Keratinocyte (primary cell): ENCODE measurements at regions not wholly inside any gene's neighbourhood (a gene's known extent, or its start where the extent isn't known, plus 50 kb on each side); places are given as distances from the start of the nearest gene placed in this dataset.

ENCODE experiments used
- DNase-seq: peaks from one replicate; pipeline ENCODE4 v3.0.0-alpha.2; 2011; ENCODE audit warnings: low read depth, missing footprints, low spot score
- FAIRE-seq: peaks from 2 replicates; lab custom pipeline; 2011; peaks lifted over from hg19 to GRCh38; lab: Jason Lieb, UNC
- H2AFZ ChIP-seq: 2 replicates; pipeline ENCODE4 v1.6.0; 2012; ENCODE audit warnings: low read length, control low read depth, inconsistent platforms; ENCODE audit not compliant: control insufficient read depth
- H3K27ac ChIP-seq: 2 replicates; pipeline ENCODE4 v1.5.1; 2011; ENCODE audit warnings: low read length; ENCODE audit not compliant: control insufficient read depth, insufficient read depth
- H3K27me3 ChIP-seq: 3 replicates; pipeline ENCODE4 v1.6.0; 2011; ENCODE audit warnings: low read length; ENCODE audit not compliant: control insufficient read depth, insufficient read depth; ENCODE audit errors: extremely low read depth
- H3K36me3 ChIP-seq, 2 experiments: 2 replicates in 1 of 2; 3 replicates in 1 of 2; pipeline ENCODE4 v1.5.1; 2011; ENCODE audit warnings: low read length in 2 of 2, mild to moderate bottlenecking in 1 of 2; ENCODE audit not compliant: control insufficient read depth in 2 of 2, insufficient read depth in 2 of 2; ENCODE audit errors: extremely low read depth in 1 of 2
- H3K4me1 ChIP-seq: 3 replicates; pipeline ENCODE4 v1.5.1; 2011; ENCODE audit warnings: low read length; ENCODE audit not compliant: control insufficient read depth, insufficient read depth; ENCODE audit errors: extremely low read depth
- H3K4me2 ChIP-seq: 3 replicates; pipeline ENCODE4 v1.6.0; 2011; ENCODE audit warnings: low read depth, low read length; ENCODE audit not compliant: control insufficient read depth, insufficient read depth; ENCODE audit errors: extremely low read depth
- H3K4me3 ChIP-seq, 3 experiments: fragments of 200-600 bp in 1 of 3; sonication (generic) in 1 of 3; 2 replicates in 2 of 3; 3 replicates in 1 of 3; pipeline ENCODE4 v1.5.1; 2011 to 2016; ENCODE audit warnings: low read length in 3 of 3, mild to moderate bottlenecking in 3 of 3, control low read depth in 2 of 3, inconsistent platforms in 1 of 3, low read depth in 1 of 3, mixed read lengths in 1 of 3, mixed run types in 1 of 3, moderate library complexity in 1 of 3; ENCODE audit not compliant: control insufficient read depth in 2 of 3, insufficient read depth in 2 of 3; ENCODE audit errors: extremely low read depth in 1 of 3
- H3K79me2 ChIP-seq: 2 replicates; pipeline ENCODE4 v1.6.0; 2012; ENCODE audit warnings: low read length; ENCODE audit not compliant: control insufficient read depth, insufficient read depth
- H3K9ac ChIP-seq: 3 replicates; pipeline ENCODE4 v1.6.0; 2011; ENCODE audit warnings: low read length; ENCODE audit not compliant: control insufficient read depth, insufficient read depth; ENCODE audit errors: extremely low read depth
- H3K9me1 ChIP-seq: 3 replicates; pipeline ENCODE4 v1.6.0; 2011; ENCODE audit warnings: low read length; ENCODE audit not compliant: control insufficient read depth, insufficient read depth; ENCODE audit errors: extremely low read depth
- H3K9me3 ChIP-seq: 2 replicates; pipeline ENCODE4 v1.5.1; 2012; ENCODE audit warnings: low read depth, low read length; ENCODE audit not compliant: control insufficient read depth
- H4K20me1 ChIP-seq: 3 replicates; pipeline ENCODE4 v1.6.0; 2011; ENCODE audit warnings: low read length; ENCODE audit not compliant: control insufficient read depth, insufficient read depth; ENCODE audit errors: extremely low read depth
- EZH2 ChIP-seq: IDR thresholded peaks from one replicate; pipeline ENCODE4 v1.6.1; 2012; ENCODE audit warnings: inconsistent platforms, mild to moderate bottlenecking, low read length, moderate library complexity
- dilution Hi-C: fragments of 300-500 bp; cut with MboI; formaldehyde crosslinking; loops from one replicate; pipeline ENCODE4 v1.7.0; 2020; ENCODE audit warnings: low sequenced_read_pairs; ENCODE audit not compliant: extremely low pct_ligation_motif_present
- TF ChIP-seq, protein P1 (sequence below), 3 experiments: IDR thresholded peaks in 1 of 3; conservative IDR thresholded peaks in 1 of 3; optimal IDR thresholded peaks in 1 of 3; 2 replicates in 2 of 3; 3 replicates in 1 of 3; pipeline versions ENCODE3 to v1.5.1; 2011; ENCODE audit warnings: low read length in 3 of 3, mild to moderate bottlenecking in 3 of 3, moderate library complexity in 2 of 3, control low read depth in 1 of 3, inconsistent platforms in 1 of 3; ENCODE audit not compliant: insufficient read depth in 2 of 3; ENCODE audit errors: extremely low read depth in 1 of 3

DNA sequence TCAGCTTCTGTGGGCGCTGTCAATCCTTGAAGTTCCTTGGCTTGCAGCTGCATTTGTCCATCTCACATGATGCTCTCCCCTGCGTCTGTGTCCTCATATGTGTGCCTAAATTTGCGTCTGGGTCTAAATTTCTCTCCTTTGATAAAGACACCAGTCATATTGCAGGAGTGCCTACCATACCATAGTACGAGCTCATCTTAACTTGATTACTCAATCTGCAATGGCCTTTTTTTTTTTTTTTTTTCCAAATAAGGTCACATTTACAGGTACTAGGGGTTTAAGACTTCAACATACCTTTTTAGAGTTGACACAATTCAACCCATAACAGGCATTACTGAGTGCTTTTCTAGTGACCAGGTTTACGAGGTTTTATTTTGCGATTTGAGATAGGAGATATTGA lies 233.3 kb upstream of the TBX3 start:
- Histone ChIP-seq H3K4me1 (peaks cover 11% of the 10 kb centered on the region), H3K36me3 (no peaks in the 10 kb centered on the region), H3K9me3 (no peaks in the 10 kb centered on the region), H3K4me3 (no peak overlapping the region), H3K9ac (no peak overlapping the region), H3K9me1 (no peaks in the 10 kb centered on the region), H3K27ac (no peak overlapping the region), H4K20me1 (no peaks in the 10 kb centered on the region), H3K4me2 (no peak overlapping the region), H3K79me2 (no peaks in the 10 kb centered on the region), H2AFZ (no peak overlapping the region), H3K27me3 (no peaks in the 10 kb centered on the region)
- DNase-seq (no peak), FAIRE-seq (no peak)
- TF ChIP-seq, protein P1, sequence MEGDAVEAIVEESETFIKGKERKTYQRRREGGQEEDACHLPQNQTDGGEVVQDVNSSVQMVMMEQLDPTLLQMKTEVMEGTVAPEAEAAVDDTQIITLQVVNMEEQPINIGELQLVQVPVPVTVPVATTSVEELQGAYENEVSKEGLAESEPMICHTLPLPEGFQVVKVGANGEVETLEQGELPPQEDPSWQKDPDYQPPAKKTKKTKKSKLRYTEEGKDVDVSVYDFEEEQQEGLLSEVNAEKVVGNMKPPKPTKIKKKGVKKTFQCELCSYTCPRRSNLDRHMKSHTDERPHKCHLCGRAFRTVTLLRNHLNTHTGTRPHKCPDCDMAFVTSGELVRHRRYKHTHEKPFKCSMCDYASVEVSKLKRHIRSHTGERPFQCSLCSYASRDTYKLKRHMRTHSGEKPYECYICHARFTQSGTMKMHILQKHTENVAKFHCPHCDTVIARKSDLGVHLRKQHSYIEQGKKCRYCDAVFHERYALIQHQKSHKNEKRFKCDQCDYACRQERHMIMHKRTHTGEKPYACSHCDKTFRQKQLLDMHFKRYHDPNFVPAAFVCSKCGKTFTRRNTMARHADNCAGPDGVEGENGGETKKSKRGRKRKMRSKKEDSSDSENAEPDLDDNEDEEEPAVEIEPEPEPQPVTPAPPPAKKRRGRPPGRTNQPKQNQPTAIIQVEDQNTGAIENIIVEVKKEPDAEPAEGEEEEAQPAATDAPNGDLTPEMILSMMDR (optimal IDR thresholded peaks at IDR 0.05 in 1 of 3, IDR thresholded peaks at IDR 0.05 in 1 of 3, conservative IDR thresholded peaks at IDR 0.05 in 1 of 3; ENCODE audit: extremely low read depth in 1 of 3, insufficient read depth in 2 of 3, low read length in 3 of 3), result no peak
- no peak for TF ChIP-seq EZH2
- dilution Hi-C loops, result no loop called here

DNA sequence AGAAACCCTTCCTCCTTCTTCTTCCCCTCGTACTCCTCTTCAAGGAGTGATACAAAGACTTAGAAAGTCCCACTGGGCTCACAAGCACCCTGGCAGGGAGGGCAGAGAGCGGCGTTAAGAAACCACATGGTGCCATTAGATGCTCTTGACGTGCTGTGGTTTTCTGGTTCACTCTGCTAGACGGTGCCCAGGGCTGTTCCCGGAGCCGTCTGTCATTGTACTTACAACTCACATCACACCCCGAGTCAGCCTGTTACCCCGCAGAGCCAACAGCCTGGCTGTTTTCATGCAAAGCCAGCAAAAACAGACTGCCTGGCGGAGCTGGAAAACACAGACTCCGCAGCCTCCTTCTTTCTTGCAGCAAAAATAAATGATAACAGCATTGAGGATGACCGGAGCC lies 232.6 kb upstream of the TBX3 start:
- no peaks in the 10 kb centered on the region for H3K9me3 ChIP-seq
- H2AFZ ChIP-seq, result no peak overlapping the region
- H3K36me3 ChIP-seq, result no peaks in the 10 kb centered on the region
- no peaks in the 10 kb centered on the region for H4K20me1 ChIP-seq
- no peak overlapping the region for H3K4me2 ChIP-seq
- H3K4me3 ChIP-seq, result no peak overlapping the region
- no peaks in the 10 kb centered on the region for H3K27me3 ChIP-seq
- TF ChIP-seq, protein P1 (optimal IDR thresholded peaks at IDR 0.05 in 1 of 3, IDR thresholded peaks at IDR 0.05 in 1 of 3, conservative IDR thresholded peaks at IDR 0.05 in 1 of 3; ENCODE audit: extremely low read depth in 1 of 3, insufficient read depth in 2 of 3, low read length in 3 of 3), result no peak
- TF ChIP-seq EZH2, result no peak
- dilution Hi-C loops, result no loop called here
- FAIRE-seq, result no peak
- peaks cover 11% of the 10 kb centered on the region for H3K4me1 ChIP-seq
- no peak overlapping the region for H3K27ac ChIP-seq
- no peaks in the 10 kb centered on the region for H3K79me2 ChIP-seq
- H3K9ac ChIP-seq, result no peak overlapping the region
- H3K9me1 ChIP-seq, result no peaks in the 10 kb centered on the region
- no peak for DNase-seq
